HG02588 (cell line): ENCODE measurements at regions not wholly inside any gene's neighbourhood (a gene's known extent, or its start where the extent isn't known, plus 50 kb on each side); places are given as distances from the start of the nearest gene placed in this dataset.

Source experiments
- ATAC-seq: cut with Tn5 transposase; IDR thresholded peaks from one replicate; pipeline ENCODE4 v1.9.1; 2021; ENCODE audit warnings: mild to moderate bottlenecking, moderate library complexity; ENCODE audit not compliant: unreplicated experiment

DNA sequence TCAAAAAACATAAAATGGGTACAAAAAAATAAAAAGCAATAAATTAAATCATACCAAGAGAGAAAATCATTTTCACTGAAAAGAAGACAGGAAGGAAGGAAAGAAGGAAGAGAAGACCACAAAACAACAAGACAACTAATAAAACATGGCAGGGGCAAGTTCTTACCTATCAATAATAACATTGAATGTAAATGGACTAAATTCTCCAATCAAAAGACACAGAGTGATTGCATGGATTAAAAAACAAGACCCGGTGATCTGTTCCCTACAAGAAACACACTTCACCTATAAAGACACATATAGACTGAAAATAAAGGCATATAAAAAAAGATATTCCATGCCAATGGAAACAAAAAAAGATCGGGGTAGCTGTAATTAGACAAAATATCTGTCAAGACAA, 82.6 kb upstream of the CERS6 start:
- ATAC-seq, result no peak

- no peak for ATAC-seq
These were observed 80.8 kb upstream of the CERS6 start for GRCh38 chr2:168375195-168375798.

GRCh38 chr2:168378960-168379669, 77.0 kb upstream of the CERS6 start:
- no peak for ATAC-seq

GRCh38 chr2:168380500-168380899, 75.6 kb upstream of the CERS6 start:
- ATAC-seq, result no peak

DNA sequence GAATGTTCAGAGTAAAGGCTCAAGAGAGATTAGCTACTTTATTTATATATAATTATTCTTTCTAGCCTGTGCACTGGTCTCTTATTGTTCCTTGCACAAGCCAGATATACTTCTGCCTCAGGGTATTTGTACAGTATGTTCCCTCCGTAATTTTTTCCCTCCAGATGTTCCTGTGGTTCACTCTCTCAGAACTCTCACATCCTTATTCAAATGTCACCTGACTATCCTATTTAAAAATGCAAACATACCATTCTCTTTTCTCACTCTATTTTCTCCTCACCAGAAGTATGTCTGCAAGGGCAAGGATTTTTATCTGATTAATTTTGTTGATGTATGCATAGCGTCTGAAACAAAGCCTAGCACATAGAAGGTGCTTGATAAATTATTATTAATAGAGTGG, 64.0 kb upstream of the CERS6 start:
- ATAC-seq, result no peak

- ATAC-seq, result no peak
These were observed 63.3 kb upstream of the CERS6 start for GRCh38 chr2:168392797-168393196.

DNA sequence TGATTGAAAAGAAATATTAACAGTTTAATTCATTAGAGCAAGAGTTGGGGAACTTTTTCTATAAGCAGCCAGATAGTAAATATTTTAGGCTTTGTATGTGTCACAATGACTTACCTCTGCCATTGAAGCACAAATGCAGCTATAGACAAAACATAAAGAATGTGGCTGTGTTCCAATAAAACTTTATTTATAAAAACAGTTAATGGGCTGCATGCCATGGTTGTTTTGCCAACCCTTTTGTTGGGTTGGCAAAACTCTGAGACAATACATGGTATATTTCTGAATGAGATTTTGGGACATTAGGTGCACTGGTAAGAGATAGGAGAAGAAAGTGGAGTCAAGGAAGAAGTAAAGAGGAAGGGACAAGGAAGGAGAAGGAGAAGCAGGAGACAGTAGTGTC, 61.8 kb upstream of the CERS6 start:
- ATAC-seq, result no peak

- ATAC-seq, result no peak
These were observed 59.9 kb upstream of the CERS6 start for GRCh38 chr2:168396131-168396530.

DNA sequence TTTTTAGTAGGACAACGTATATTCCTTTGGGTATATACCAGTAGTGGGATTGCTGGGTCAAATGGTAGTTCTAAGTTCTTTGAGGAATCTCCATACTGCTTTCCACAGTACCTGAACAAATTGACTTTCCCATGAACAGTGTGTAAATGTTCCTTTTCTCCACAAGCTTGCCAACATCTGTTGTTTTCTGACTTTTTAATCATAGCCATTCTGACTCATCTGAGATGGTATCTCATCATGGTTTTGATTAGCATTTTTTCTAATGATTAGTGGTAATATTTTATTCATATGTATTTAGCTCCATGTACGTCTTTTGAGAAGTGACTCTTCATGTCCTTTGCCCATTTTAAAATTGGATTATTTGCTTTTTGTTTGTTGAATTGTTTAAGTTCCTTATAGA, 58.4 kb upstream of the CERS6 start:
- no peak for ATAC-seq

DNA sequence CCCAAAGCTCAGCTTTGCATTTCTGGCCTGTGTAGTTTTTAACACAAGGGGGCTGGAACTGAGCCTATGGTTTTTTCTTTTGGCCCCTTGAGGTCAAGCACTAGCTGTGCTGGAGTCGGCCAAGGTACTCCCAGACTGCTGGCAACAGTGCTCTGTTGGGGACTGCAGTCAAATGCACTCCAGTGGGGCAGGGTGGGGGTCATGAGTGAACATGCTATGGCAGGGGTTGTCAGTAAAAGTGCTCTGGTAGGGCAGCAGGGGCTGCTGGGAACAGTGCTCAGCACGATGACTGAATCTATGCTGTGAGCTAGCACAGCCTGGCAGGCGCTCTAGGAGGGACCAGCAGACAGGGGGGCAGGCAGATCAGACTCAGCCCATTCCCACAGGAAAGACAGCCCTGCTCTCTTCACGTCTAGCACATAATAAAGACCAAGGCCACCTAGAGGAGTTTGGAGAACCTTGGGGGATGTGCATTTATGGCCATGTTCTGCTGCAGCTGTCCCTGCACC, 55.0 kb upstream of the CERS6 start:
- no peak for ATAC-seq

GRCh38 chr2:168401771-168402170, 54.3 kb upstream of the CERS6 start:
- no peak for ATAC-seq

DNA sequence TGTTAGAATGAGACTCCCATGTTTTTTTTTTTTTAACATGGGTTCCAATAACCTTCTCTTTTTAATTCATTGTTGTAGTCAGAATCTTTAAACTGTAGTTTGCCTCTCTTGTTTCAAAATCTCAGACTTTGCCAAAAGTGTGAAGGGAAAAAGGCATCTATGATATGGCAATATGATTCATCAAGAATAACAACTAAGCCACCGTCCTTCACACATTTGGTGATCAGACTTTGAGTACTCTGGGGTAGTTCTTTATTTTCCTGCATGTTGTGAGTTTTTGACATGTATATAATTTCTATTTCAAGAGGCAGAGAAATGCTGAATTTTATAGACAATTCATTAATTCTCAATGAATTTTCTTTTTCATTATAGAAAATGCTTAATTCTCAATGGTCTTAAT, 53.5 kb upstream of the CERS6 start:
- no peak for ATAC-seq

DNA sequence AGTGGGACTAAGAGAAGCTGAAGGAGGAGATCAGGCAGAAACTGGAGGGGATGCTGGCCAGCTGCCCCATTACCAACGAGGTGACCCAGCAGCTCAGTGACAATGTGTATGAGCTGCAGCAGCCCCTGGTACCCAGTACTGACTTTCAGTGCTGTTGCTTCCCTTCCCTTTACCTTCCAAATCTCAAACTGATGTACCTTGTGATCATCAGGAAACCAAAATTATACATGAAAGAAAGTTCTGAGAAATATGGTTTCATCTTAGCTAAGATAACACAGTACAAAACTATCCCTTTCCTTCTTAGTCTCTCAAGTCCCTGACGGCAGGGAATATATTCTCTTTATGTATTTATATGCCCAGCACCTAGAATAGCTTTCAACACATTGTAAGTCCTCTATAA, 52.3 kb upstream of the CERS6 start:
- ATAC-seq, result no peak

DNA sequence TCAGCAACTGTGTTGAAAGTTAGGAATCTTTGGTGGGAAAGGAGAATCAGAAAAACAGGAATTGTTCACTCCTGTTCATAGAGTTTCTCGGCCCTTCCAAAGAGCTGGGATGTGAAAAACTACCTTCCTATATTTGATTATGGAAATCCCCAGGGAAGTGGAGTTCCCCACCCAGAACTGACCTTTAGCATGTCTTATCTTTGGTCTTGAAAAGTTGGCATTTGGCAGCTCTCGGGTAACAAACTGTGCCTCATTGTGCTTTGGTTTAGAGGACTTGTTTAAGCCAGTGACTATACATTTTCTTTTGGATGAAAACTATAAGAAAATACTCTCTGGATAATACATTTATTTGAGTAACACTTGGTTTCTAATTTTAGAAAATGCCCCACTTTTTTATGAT, 51.3 kb upstream of the CERS6 start:
- no peak for ATAC-seq
